HG03066 (cell line): ENCODE measurements at regions not wholly inside any gene's neighbourhood (a gene's known extent, or its start where the extent isn't known, plus 50 kb on each side); places are given as distances from the start of the nearest gene placed in this dataset.
"Not testable (repeated sequence)": the region's sequence is repeated elsewhere in the genome, so short reads cannot be mapped to it uniquely, and the experiment has no call there.

Experiments
- ATAC-seq: cut with Tn5 transposase; IDR thresholded peaks from one replicate; pipeline ENCODE4 v1.9.1; 2021; ENCODE audit warnings: low read depth; ENCODE audit not compliant: unreplicated experiment

GRCh38 chr3:124352149-124352539 lies 360.2 kb upstream of the ROPN1 start:
- ATAC-seq = no peak

GRCh38 chr3:124353691-124354090 lies 361.8 kb upstream of the ROPN1 start:
- no peak for ATAC-seq

GRCh38 chr3:124354150-124354549 lies 362.2 kb upstream of the ROPN1 start:
- ATAC-seq = no peak

- no peak for ATAC-seq
Measured at GRCh38 chr3:124358156-124358555, 366.2 kb upstream of the ROPN1 start.

- no peak for ATAC-seq
Measured at GRCh38 chr3:124360155-124360554, 368.2 kb upstream of the ROPN1 start.

GRCh38 chr3:124360563-124360962 lies 368.6 kb upstream of the ROPN1 start:
- ATAC-seq = no peak

GRCh38 chr3:124361566-124361965 lies 368.7 kb upstream of the UMPS start:
- no peak for ATAC-seq

- no peak for ATAC-seq
Measured at GRCh38 chr3:124362455-124362854, 367.8 kb upstream of the UMPS start.

- no peak for ATAC-seq
Measured at GRCh38 chr3:124363476-124363875, 366.8 kb upstream of the UMPS start.

GRCh38 chr3:124364317-124365020 lies 365.8 kb upstream of the UMPS start:
- ATAC-seq = no peak

GRCh38 chr3:124366655-124367054 lies 363.6 kb upstream of the UMPS start:
- ATAC-seq = not testable (repeated sequence)

- no peak for ATAC-seq
Measured at GRCh38 chr3:124372775-124373174, 357.5 kb upstream of the UMPS start.

- no peak for ATAC-seq
Measured at GRCh38 chr3:124373524-124373923, 356.7 kb upstream of the UMPS start.

GRCh38 chr3:124374583-124374982 lies 355.7 kb upstream of the UMPS start:
- ATAC-seq = no peak

GRCh38 chr3:124381575-124382333 lies 348.5 kb upstream of the UMPS start:
- ATAC-seq = no peak

- no peak for ATAC-seq
Measured at GRCh38 chr3:124383051-124383450, 347.2 kb upstream of the UMPS start.

- no peak for ATAC-seq
Measured at GRCh38 chr3:124383846-124384466, 346.3 kb upstream of the UMPS start.

GRCh38 chr3:124384527-124384926 lies 345.7 kb upstream of the UMPS start:
- ATAC-seq = no peak

GRCh38 chr3:124385996-124386395 lies 344.3 kb upstream of the UMPS start:
- ATAC-seq = no peak

GRCh38 chr3:124386996-124387595 lies 343.2 kb upstream of the UMPS start:
- ATAC-seq = no peak

- no peak for ATAC-seq
Measured at GRCh38 chr3:124391774-124392173, 338.5 kb upstream of the UMPS start.
